ENCODE measurements at regions not wholly inside any gene's neighbourhood (a gene's known extent, or its start where the extent isn't known, plus 50 kb on each side); places are given as distances from the start of the nearest gene placed in this dataset.
A peak's percentile ranks its signal among the peaks of the same experiment; 100 is the strongest.

GRCh38 chr11:128303383-128303782, 284.0 kb downstream of the ETS1 start:
- intact Hi-C loops (cut with micrococcal nuclease), result loop anchor here (2.0 kb wide), 1 partner anchor 15 kb away; no protein-coding TSS in a partner anchor
- TF ChIP-seq, protein P1, sequence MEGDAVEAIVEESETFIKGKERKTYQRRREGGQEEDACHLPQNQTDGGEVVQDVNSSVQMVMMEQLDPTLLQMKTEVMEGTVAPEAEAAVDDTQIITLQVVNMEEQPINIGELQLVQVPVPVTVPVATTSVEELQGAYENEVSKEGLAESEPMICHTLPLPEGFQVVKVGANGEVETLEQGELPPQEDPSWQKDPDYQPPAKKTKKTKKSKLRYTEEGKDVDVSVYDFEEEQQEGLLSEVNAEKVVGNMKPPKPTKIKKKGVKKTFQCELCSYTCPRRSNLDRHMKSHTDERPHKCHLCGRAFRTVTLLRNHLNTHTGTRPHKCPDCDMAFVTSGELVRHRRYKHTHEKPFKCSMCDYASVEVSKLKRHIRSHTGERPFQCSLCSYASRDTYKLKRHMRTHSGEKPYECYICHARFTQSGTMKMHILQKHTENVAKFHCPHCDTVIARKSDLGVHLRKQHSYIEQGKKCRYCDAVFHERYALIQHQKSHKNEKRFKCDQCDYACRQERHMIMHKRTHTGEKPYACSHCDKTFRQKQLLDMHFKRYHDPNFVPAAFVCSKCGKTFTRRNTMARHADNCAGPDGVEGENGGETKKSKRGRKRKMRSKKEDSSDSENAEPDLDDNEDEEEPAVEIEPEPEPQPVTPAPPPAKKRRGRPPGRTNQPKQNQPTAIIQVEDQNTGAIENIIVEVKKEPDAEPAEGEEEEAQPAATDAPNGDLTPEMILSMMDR (IDR thresholded peaks at IDR 0.05), result no peak
- TF ChIP-seq EZH2 (IDR thresholded peaks at IDR 0.05; ENCODE audit: borderline replicate concordance, insufficient read depth, low read depth, low read length, poor library complexity, severe bottlenecking), result no peak
- Histone ChIP-seq H3K4me2 (replicated peaks; ENCODE audit: low read depth, low read length, poor library complexity, severe bottlenecking) (peak overlapping the region; percentile 30), H3K36me3 (replicated peaks in 1 of 2; ENCODE audit: control extremely low read depth in 1 of 2, control insufficient read depth in 1 of 2, extremely low read depth in 1 of 2, insufficient read depth in 2 of 2, low read length in 1 of 2) (no peaks in the 10 kb centered on the region), H3K4me1 (ENCODE audit: control insufficient read depth in 2 of 2, insufficient read depth in 2 of 2, low read length in 2 of 2) (peaks cover 68% of the 10 kb centered on the region in 2 donors), H3K79me2 (ENCODE audit: control insufficient read depth, insufficient read depth, low read length) (peaks cover 4% of the 10 kb centered on the region), H2AFZ (ENCODE audit: insufficient read depth, low read depth, low read length, poor library complexity, severe bottlenecking) (no peak overlapping the region), H3K9ac (ENCODE audit: low read length) (no peak overlapping the region), H3K4me3 (ENCODE audit: control extremely low read depth in 1 of 5, extremely low read depth in 1 of 5, insufficient read depth in 1 of 5, low read depth in 2 of 5, low read length in 4 of 5) (no peak overlapping the region), H3K27me3 (replicated peaks in 1 of 4; ENCODE audit: control extremely low read depth in 1 of 4, control insufficient read depth in 3 of 4, insufficient read depth in 4 of 4, low read length in 3 of 4) (no peaks in the 10 kb centered on the region), H4K20me1 (ENCODE audit: control insufficient read depth, insufficient read depth, low read length, poor library complexity, severe bottlenecking) (no peaks in the 10 kb centered on the region), H3K9me3 (ENCODE audit: control extremely low read depth in 1 of 3, control insufficient read depth in 2 of 3, insufficient read depth in 1 of 3, low read length in 2 of 3) (no peaks in the 10 kb centered on the region), H3K27ac (ENCODE audit: low read length in 2 of 2) (peak overlapping the region; percentile 67 to 85)
- ChIA-PET CTCF (interaction anchor here (0.9 to 5.3 kb wide), 5 partner anchors 13 to 455 kb away, joined by 3 to 32 read pairs (median 8); no protein-coding TSS in a partner anchor), POLR2A (interaction anchor here (1.1 kb wide), 1 partner anchor 218 kb away, joined by 3 read pairs; no protein-coding TSS in a partner anchor)
- H3K4me1 Mint-ChIP-seq, result peaks cover 71% of the 10 kb centered on the region
- H3K27me3 Mint-ChIP-seq, result no peaks in the 10 kb centered on the region
- no peak for ATAC-seq (ENCODE audit: low read depth)
- no peak overlapping the region for H3K4me3 Mint-ChIP-seq
- no peak for DNase-seq
- peak overlapping the region; percentile 54 for H3K27ac Mint-ChIP-seq
- H3K9me3 Mint-ChIP-seq (ENCODE audit: insufficient read depth), result no peaks in the 10 kb centered on the region
- no CpG with 5 or more reads among the region's 5 CpGs for WGBS (ENCODE audit: insufficient coverage)

DNA sequence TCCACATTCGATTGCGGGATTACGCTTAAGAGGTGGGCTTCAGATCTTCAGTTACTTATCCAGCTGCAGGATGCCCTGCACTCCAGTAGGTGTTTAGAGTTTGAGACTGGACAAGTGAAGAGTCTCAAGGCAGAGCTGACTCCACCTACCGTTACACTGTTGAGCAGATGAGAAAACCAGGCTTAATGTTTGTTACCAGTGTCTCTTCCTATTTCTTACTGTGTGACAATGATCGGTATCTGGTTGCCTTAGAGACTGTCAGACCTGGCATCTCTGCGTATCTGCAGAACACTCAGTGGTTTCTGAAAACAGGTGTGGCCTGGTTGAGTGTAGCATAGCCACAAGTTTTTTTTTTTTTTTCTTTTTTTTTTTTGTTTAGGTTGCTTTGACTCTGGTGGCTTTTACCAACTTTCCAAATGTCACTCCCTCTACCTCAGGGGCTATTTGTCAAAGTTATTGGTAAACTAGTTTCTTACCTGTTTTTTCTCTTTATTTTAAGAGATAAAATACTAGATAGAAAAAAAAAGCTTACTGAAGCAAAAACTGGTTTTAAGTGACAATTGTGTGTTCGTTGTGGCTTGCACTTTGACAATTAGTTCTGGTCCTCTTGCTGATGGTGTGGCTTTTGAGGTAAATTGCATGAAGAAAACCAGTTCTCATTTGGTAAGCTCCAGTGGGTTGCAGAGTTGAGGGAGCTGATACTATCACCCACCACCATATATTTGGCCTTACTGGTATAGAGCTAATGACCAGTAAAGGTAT, 284.8 kb downstream of the ETS1 start:
- intact Hi-C loops (cut with micrococcal nuclease), result loop anchor here (1.0 to 2.0 kb wide), 2 partner anchors 12 to 16 kb away; no protein-coding TSS in a partner anchor
- peak overlapping the region; percentile 67 to 85 for H3K27ac ChIP-seq (ENCODE audit: low read length in 2 of 2)
- no peaks in the 10 kb centered on the region for H3K27me3 Mint-ChIP-seq

More for the DNA sequence above, 284.8 kb downstream of the ETS1 start:
- ChIA-PET POLR2A (interaction anchor here (0.7 to 1.5 kb wide), 5 partner anchors 12 to 301 kb away, joined by 3 to 10 read pairs (median 4); no protein-coding TSS in a partner anchor), CTCF (interaction anchor here (0.9 to 5.3 kb wide), 6 partner anchors 12 to 456 kb away, joined by 3 to 32 read pairs (median 6); no protein-coding TSS in a partner anchor)
- peaks cover 77% of the 10 kb centered on the region for H3K4me1 Mint-ChIP-seq
- no peaks in the 10 kb centered on the region for H3K9me3 ChIP-seq (ENCODE audit: control extremely low read depth in 1 of 3, control insufficient read depth in 2 of 3, insufficient read depth in 1 of 3, low read length in 2 of 3)
- peak overlapping the region; percentile 88 for H3K27ac Mint-ChIP-seq
- peaks cover 75 to 76% of the 10 kb centered on the region in 2 donors for H3K4me1 ChIP-seq (ENCODE audit: control insufficient read depth in 2 of 2, insufficient read depth in 2 of 2, low read length in 2 of 2)
- H3K9ac ChIP-seq (ENCODE audit: low read length), result no peak overlapping the region
- H4K20me1 ChIP-seq (ENCODE audit: control insufficient read depth, insufficient read depth, low read length, poor library complexity, severe bottlenecking), result no peaks in the 10 kb centered on the region
- no peak overlapping the region for H2AFZ ChIP-seq (ENCODE audit: insufficient read depth, low read depth, low read length, poor library complexity, severe bottlenecking)
- WGBS (ENCODE audit: insufficient coverage), result 0% methylated on average over 3 of the region's 7 CpGs
- ATAC-seq (ENCODE audit: low read depth) (peak; percentile 90), DNase-seq (peak; percentile 82)
- H3K27me3 ChIP-seq (replicated peaks in 1 of 4; ENCODE audit: control extremely low read depth in 1 of 4, control insufficient read depth in 3 of 4, insufficient read depth in 4 of 4, low read length in 3 of 4), result no peaks in the 10 kb centered on the region
- peak overlapping the region; percentile 30 for H3K4me2 ChIP-seq (replicated peaks; ENCODE audit: low read depth, low read length, poor library complexity, severe bottlenecking)
- H3K4me3 Mint-ChIP-seq, result peak overlapping the region; percentile 44
- peaks cover 5% of the 10 kb centered on the region for H3K79me2 ChIP-seq (ENCODE audit: control insufficient read depth, insufficient read depth, low read length)
- H3K9me3 Mint-ChIP-seq (ENCODE audit: insufficient read depth), result no peaks in the 10 kb centered on the region
- TF ChIP-seq, protein P1 (IDR thresholded peaks at IDR 0.05), result no peak
- no peak for TF ChIP-seq EZH2 (IDR thresholded peaks at IDR 0.05; ENCODE audit: borderline replicate concordance, insufficient read depth, low read depth, low read length, poor library complexity, severe bottlenecking)
- H3K36me3 ChIP-seq (replicated peaks in 1 of 2; ENCODE audit: control extremely low read depth in 1 of 2, control insufficient read depth in 1 of 2, extremely low read depth in 1 of 2, insufficient read depth in 2 of 2, low read length in 1 of 2), result no peaks in the 10 kb centered on the region
- H3K4me3 ChIP-seq (ENCODE audit: control extremely low read depth in 1 of 5, extremely low read depth in 1 of 5, insufficient read depth in 1 of 5, low read depth in 2 of 5, low read length in 4 of 5), result no peak overlapping the region

All from B cell (primary cell).